ENCODE measurements at regions not wholly inside any gene's neighbourhood (a gene's known extent, or its start where the extent isn't known, plus 50 kb on each side); places are given as distances from the start of the nearest gene placed in this dataset.

- no peak for ATAC-seq
- no peak for DNase-seq (ENCODE audit: low read depth in 1 of 2, low spot score in 1 of 2)
- Histone ChIP-seq H3K27ac (no peak overlapping the region), H3K4me2 (no peak overlapping the region), H3K4me3 (no peak overlapping the region), H3K9me3 (no peaks in the 10 kb centered on the region), H3K4me1 (no peaks in the 10 kb centered on the region)
- WGBS (ENCODE audit: missing lambda C conversion rate) = 0% methylated on average over 1 of the region's 1 CpG
- no peak for FAIRE-seq
- ChIA-PET CTCF (no interaction called here), POLR2A (no interaction called here)
- TF ChIP-seq CHD2 (IDR thresholded peaks at IDR 0.05; ENCODE audit: low read length, partially characterized antibody) (no peak), MAX (IDR thresholded peaks at IDR 0.05) (no peak), HOXA7 (CRISPR knock-in tag; IDR thresholded peaks at IDR 0.05) (no peak), EP300 (IDR thresholded peaks at IDR 0.05) (no peak), JUN (IDR thresholded peaks at IDR 0.05) (no peak), EHMT2 (IDR thresholded peaks at IDR 0.05; ENCODE audit: low read depth) (no peak), BHLHE40 (IDR thresholded peaks at IDR 0.05; ENCODE audit: low read depth, low read length) (no peak), FOSB (CRISPR knock-in tag; IDR thresholded peaks at IDR 0.05) (no peak), POLR2A (IDR thresholded peaks at IDR 0.05; ENCODE audit: low read length) (no peak), ZSCAN20 (CRISPR knock-in tag; IDR thresholded peaks at IDR 0.05) (no peak), SMC3 (IDR thresholded peaks at IDR 0.05) (no peak), RAD21 (conservative IDR thresholded peaks at IDR 0.05 in 1 of 2, IDR thresholded peaks at IDR 0.05 in 1 of 2) (no peak), JUNB (IDR thresholded peaks at IDR 0.05) (no peak), NR3C1 (IDR thresholded peaks at IDR 0.05) (no peak), CBX2 (IDR thresholded peaks at IDR 0.05; ENCODE audit: borderline replicate concordance, low read depth) (no peak), NFE2L2 (conservative IDR thresholded peaks at IDR 0.05; ENCODE audit: low read length) (no peak), PBX3 (IDR thresholded peaks at IDR 0.05) (no peak), CEBPB (IDR thresholded peaks at IDR 0.05) (no peak), PHF8 (IDR thresholded peaks at IDR 0.05; ENCODE audit: borderline replicate concordance, low read depth) (no peak)
These were observed 63.1 kb upstream of the SOX5 start for GRCh38 chr12:24012528-24012927.

- ATAC-seq (no peak), FAIRE-seq (no peak), DNase-seq (ENCODE audit: low read depth in 1 of 2, low spot score in 1 of 2) (no peak)
- H3K4me3 ChIP-seq = no peak overlapping the region
- H3K9me3 ChIP-seq = no peaks in the 10 kb centered on the region
- H3K4me1 ChIP-seq = no peaks in the 10 kb centered on the region
- H3K4me2 ChIP-seq = no peak overlapping the region
- TF ChIP-seq JUNB (IDR thresholded peaks at IDR 0.05) = no peak
- peak; percentile 95 for TF ChIP-seq MAFK (IDR thresholded peaks at IDR 0.05; ENCODE audit: partially characterized antibody)
- no peak overlapping the region for H3K27ac ChIP-seq
- ChIA-PET POLR2A (no interaction called here), CTCF (no interaction called here)
- 5% methylated on average over 3 of the region's 3 CpGs for WGBS (ENCODE audit: missing lambda C conversion rate)
These were observed 62.5 kb upstream of the SOX5 start for GRCh38 chr12:24011927-24012507.

GRCh38 chr12:24008166-24008565 is 58.7 kb upstream of the SOX5 start:
- Histone ChIP-seq H3K4me3 (no peak overlapping the region), H3K27ac (no peak overlapping the region), H3K9me3 (no peaks in the 10 kb centered on the region), H3K4me1 (no peaks in the 10 kb centered on the region), H3K4me2 (no peak overlapping the region)
- TF ChIP-seq JUNB (IDR thresholded peaks at IDR 0.05) (no peak), EHMT2 (IDR thresholded peaks at IDR 0.05; ENCODE audit: low read depth) (no peak), HMGXB4 (CRISPR knock-in tag; IDR thresholded peaks at IDR 0.05; ENCODE audit: borderline replicate concordance) (no peak), CBX8 (IDR thresholded peaks at IDR 0.05) (no peak), HOXA7 (CRISPR knock-in tag; IDR thresholded peaks at IDR 0.05) (no peak), EP300 (IDR thresholded peaks at IDR 0.05) (no peak)
- no peak for DNase-seq (ENCODE audit: low read depth in 1 of 2, low spot score in 1 of 2)
- CTCF ChIA-PET = no interaction called here
- no peak for ATAC-seq
- 0% methylated on average over 2 of the region's 2 CpGs for WGBS (ENCODE audit: missing lambda C conversion rate)
- no peak for FAIRE-seq
- POLR2A ChIA-PET = no interaction called here

Small RNAs in the stretch of these regions (small RNA-seq; reads per million reads assigned to genes)
- 0 reads per million in 6 experiments for gene MIR920
- 0 to 20.6 (median 0) reads per million in 6 experiments for gene RN7SL38P
